NCI-H1048 (cell line): ENCODE measurements at regions not wholly inside any gene's neighbourhood (a gene's known extent, or its start where the extent isn't known, plus 50 kb on each side); places are given as distances from the start of the nearest gene placed in this dataset.

Source experiments
- DNase-seq: peaks from one replicate; lab custom pipeline; 2025; lab: John Stamatoyannopoulos, UW

DNA sequence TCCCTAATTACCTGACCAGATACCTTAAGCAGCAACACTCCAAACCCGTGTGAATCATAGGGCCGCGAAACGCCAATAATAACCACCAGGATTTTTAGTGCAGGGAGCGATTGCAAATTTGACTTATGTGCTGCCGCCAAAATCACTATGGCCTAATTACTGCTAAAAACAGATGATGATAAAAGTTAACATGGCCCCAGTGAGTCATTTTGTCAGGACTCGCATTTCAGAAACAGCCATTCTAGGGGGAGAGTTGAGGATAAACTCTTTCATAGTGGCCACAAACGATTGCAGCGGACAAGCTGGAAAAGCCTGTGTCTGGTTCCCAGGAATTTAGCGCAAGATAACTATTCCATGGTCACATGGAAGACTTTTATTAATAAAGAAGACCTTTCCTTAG lies 103.4 kb downstream of the HLX start:
- DNase-seq = no peak

DNA sequence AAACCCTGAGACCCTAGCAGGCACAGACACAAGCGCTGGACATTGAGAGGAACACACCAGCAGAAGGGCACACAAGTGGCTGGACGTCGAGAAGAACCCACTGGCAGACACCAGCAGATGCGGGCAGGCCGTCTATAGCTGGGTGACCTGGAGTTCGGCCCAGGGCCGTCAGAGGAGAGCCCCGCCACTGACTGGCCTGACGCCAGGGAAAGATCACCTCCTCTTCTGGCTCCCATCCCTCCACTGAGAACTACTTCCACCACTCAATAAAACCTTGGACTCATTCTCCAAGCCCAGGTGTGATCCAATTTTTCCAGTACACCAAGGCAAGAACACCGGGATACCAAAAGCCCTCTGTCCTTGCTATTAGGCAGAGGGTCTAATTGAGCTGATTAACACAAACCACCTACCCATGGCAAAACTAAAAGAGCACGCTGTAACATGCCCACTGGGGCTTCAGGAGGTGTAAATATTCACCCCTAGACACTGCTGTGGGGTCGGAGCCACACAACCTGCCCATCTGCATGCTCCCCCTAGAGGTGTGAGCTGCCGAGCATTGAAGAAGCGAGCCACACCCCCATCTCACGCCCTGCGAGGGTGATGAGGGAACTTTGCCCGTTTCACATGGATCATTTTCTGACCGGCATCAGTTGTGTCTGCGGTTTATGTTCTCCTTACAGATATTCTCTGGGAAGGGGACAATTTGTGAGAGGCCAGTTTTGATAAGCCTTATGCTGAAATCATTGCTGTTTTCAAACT lies 104.8 kb downstream of the HLX start:
- DNase-seq = no peak

DNA sequence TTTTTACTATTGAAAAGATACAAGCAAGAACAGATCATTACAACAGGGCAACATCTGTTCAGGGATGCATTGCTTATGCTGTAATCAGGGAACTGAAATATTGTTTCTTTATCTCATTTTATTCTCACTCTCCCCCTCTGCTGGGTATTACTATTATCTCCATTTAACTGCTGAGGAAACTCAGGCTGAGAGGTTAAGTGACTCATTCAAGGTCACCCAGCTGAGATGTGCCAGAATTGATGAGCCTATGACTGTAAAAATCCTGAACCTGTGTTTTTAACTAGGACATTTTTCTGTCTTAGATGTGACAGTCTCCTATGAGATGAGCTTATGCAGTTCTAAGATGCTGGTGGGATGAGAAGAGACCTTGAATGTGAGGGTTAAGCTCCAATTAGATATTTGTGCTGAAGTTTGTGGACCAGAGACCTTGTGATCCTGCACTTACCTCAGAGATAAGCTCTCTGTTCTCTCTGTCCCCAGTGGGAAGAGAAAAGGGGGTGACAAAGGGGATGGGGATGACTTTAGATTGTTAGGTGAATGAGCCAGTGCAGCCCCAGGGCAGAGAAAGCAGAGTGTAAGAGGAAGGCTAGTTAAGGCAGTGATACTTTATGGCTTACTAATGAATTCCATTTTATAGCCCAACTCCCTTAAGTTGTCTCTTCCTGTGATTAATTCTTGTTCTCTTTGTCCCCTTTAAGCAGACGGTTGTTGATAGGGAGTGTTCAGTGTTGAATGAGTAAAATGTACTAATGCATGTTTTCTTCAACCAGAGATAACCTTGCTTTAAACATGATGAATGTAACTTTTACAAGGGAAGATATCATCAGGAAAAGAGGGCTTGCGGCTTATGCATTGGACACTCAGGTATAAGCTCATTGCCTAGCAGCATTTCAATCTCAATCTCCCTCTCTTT lies 111.4 kb downstream of the HLX start:
- DNase-seq = no peak

GRCh38 chr1:220991506-220991905 lies 112.3 kb downstream of the HLX start:
- no peak for DNase-seq

- no peak for DNase-seq
These were observed 112.9 kb downstream of the HLX start for GRCh38 chr1:220991959-220992704.

- DNase-seq = no peak
These were observed 113.4 kb downstream of the HLX start for GRCh38 chr1:220992705-220993052.

DNA sequence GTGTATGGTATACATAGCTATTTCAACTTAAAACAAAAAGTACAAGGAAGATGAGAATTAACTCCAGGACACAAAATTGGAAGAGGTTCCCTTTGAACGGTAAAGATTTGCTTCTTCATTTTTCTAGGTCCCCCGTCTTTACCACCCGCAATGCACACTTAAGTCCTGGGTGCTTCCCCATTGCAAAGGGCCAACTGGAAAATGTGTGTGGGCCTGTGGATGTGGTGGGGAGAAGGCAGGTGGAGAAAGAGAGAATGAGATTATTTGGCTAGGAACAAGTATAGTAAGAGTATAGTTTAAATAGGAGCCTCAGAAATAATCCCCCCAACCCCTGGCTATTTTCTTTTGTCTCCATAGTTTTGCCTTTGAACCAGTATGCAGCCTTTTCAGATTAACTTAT lies 115.4 kb downstream of the HLX start:
- no peak for DNase-seq

DNA sequence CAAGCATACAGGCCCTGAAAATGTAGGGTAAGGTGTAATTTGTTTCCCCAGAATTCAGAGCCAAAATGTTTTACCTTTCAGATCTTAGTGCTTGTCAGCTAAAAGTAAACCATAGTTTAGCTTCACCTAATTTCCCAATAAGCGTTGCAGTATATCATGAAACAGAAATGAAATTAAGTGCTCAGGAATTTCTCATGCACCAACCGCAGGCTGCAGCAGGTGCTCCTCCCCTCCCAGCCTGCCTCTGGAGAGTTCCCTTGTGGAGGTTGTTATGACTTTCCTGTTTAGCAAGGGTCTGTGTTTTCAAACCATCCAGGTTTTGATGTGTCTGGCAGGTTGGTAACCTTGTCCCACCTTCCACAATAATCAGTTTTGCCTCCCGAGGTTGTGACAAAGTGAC lies 118.5 kb downstream of the HLX start:
- no peak for DNase-seq

GRCh38 chr1:220999872-221000863 lies 120.9 kb downstream of the HLX start:
- DNase-seq = no peak

DNA sequence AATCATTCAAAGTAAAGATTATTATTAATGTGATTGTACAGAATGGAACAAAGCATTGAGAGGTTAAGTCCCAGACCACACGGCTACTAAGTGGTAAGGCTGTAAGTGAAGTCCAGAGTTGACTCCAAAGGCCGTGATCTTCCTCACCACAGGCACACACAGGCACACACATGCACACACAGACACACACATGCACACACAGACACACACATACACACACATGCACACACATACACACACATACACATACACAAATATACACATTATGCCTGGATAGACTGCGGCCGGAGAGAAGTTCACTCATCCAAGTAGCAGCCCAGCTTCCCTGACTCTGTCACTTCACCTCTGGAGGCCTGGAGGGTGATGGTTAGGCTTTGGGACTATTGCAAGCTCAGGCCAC lies 121.9 kb downstream of the HLX start:
- DNase-seq = no peak

GRCh38 chr1:221002601-221003000 lies 123.4 kb downstream of the HLX start:
- no peak for DNase-seq

GRCh38 chr1:221011145-221011544 lies 131.9 kb downstream of the HLX start:
- no peak for DNase-seq

DNA sequence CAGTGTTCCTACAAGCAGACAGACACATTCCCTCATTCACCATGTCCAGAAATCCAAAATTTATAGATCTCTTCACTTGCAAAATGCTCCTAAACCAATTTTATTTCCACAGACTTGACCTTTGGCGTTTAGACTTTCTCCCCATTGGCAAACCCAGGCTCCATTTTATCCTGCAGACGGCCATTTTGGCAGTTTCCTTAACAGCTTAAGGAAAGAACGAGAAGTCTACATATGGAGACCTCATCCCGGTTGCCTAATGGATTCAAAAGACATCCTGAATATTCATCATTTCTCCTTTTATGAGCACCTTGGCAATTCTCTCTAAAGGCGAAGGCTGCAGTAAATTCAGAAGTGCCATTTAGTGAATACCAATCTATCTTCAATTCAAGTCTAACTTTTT lies 132.9 kb downstream of the HLX start:
- DNase-seq = no peak

- no peak for DNase-seq
These were observed 134.7 kb downstream of the HLX start for GRCh38 chr1:221013691-221014660.

- DNase-seq = no peak
These were observed 136.0 kb downstream of the HLX start for GRCh38 chr1:221015159-221015790.

DNA sequence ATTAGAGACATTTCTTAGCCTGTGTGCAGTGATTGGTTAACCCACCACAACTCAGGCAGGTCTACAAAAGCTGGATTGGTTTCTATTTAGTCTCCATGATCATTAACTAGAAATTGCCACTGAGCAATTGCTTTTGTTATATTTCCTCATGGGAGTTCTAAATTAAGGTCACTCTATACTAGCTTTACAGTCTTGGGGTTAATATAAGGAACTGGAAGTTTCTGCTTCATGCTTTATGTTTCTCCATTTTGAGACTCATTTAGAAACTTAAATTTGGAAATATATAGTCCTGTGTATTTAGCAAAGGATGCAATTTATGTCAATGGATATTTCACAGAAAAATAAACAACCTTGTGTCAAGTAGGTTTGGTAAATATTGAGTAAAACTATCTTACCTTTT lies 137.5 kb downstream of the HLX start:
- DNase-seq = no peak

DNA sequence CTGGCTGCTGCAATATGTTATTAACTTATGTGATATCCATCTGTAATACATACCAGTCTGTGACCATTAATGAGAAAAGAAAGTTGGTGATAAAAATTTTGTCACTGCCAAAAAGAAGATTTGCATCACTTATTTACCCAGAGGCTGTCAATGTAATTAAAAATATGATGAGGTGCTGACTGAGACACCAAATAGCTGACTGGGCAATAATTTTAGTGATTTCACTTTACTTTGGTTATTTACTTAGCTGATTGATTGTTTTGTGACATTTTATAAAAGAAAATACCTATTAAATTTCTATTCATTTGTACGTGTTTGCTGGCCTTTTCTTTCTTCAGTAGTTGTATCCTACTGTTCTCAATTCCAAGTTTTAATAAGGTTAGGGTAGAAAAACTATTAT lies 139.2 kb downstream of the HLX start:
- no peak for DNase-seq

- no peak for DNase-seq
These were observed 143.1 kb downstream of the HLX start for GRCh38 chr1:221022331-221022730.

DNA sequence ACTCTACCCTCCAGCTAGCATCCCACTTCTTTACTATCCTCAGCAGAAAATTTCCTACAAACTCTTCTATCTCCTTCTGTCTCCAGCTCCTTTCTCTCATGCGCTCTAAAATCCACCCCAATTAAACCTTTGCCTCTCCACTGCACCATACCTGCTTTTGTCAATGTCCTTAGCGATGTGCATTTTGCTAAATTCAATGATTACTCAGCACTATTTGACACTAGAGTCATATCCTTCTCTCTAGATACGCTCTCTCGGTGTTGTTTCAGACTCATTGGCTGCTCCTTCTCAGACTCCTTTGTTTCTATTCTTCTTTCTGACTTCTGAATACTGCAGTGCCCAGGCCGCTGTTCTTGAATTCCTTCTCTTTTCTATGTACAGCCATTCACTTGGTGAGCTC lies 144.2 kb downstream of the HLX start:
- no peak for DNase-seq

- no peak for DNase-seq
These were observed 146.3 kb downstream of the HLX start for GRCh38 chr1:221025501-221025900.
